NB4 (cell line): ENCODE measurements at regions not wholly inside any gene's neighbourhood (a gene's known extent, or its start where the extent isn't known, plus 50 kb on each side); places are given as distances from the start of the nearest gene placed in this dataset.

Experiments
- MYC ChIP-seq: IDR thresholded peaks from 2 replicates; pipeline ENCODE4 v1.6.1; 2011; ENCODE audit warnings: low read depth, low read length
- POLR2A ChIP-seq: IDR thresholded peaks from 2 replicates; pipeline ENCODE4 v1.6.1; 2011; ENCODE audit warnings: mild to moderate bottlenecking; ENCODE audit not compliant: insufficient read length; ENCODE audit errors: extremely low read depth
- TF ChIP-seq, protein P1 (sequence below): IDR thresholded peaks from one replicate; pipeline ENCODE4 v1.5.1; 2012; ENCODE audit warnings: low read depth, low read length
- TF ChIP-seq, protein P2 (sequence below): IDR thresholded peaks from 2 replicates; pipeline ENCODE4 v1.6.1; 2011; ENCODE audit warnings: low read depth, low read length

DNA sequence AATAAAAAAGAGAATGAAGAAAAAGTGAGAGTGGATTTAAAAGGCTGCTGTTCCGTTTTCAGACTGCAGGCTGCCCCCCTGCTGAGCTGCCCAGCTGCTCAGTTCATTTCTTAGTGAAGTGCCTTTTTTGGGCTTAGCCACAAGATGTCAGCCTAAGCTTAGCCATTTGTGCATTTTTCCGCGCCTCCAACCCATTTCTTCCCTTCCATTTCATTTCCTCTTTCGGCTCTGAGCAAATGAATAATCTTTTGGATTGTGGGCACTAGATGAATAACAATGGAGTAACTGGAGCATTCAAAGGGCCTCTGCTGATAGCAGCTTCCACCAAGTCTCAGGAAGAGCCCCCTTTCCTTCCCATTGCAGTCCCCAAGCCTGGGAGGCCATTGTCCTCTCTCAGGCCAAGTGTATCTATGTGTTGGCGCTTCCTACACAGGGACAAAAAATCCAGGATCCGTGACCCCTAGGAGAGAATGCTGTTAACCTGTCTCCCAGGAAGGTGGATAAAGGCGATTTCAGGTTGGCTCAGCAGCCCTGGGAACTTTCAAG lies 83.5 kb upstream of the SPTLC3 start:
- TF ChIP-seq, protein P1, sequence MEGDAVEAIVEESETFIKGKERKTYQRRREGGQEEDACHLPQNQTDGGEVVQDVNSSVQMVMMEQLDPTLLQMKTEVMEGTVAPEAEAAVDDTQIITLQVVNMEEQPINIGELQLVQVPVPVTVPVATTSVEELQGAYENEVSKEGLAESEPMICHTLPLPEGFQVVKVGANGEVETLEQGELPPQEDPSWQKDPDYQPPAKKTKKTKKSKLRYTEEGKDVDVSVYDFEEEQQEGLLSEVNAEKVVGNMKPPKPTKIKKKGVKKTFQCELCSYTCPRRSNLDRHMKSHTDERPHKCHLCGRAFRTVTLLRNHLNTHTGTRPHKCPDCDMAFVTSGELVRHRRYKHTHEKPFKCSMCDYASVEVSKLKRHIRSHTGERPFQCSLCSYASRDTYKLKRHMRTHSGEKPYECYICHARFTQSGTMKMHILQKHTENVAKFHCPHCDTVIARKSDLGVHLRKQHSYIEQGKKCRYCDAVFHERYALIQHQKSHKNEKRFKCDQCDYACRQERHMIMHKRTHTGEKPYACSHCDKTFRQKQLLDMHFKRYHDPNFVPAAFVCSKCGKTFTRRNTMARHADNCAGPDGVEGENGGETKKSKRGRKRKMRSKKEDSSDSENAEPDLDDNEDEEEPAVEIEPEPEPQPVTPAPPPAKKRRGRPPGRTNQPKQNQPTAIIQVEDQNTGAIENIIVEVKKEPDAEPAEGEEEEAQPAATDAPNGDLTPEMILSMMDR = peak; percentile 72
- TF ChIP-seq, protein P2, sequence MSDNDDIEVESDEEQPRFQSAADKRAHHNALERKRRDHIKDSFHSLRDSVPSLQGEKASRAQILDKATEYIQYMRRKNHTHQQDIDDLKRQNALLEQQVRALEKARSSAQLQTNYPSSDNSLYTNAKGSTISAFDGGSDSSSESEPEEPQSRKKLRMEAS = peak; percentile 34; the same call in 1 of the 2 replicates
- TF ChIP-seq POLR2A = no peak
- peak; percentile 29; the same call in 1 of the 2 replicates for TF ChIP-seq MYC
